IPS-NIHi7 (cell line): ENCODE measurements at regions not wholly inside any gene's neighbourhood (a gene's known extent, or its start where the extent isn't known, plus 50 kb on each side); places are given as distances from the start of the nearest gene placed in this dataset.

Experiments used
- DNase-seq: peaks from one replicate; pipeline ENCODE4 v3.0.0; 2012; ENCODE audit warnings: mixed read lengths; ENCODE audit errors: extremely low spot score

DNA sequence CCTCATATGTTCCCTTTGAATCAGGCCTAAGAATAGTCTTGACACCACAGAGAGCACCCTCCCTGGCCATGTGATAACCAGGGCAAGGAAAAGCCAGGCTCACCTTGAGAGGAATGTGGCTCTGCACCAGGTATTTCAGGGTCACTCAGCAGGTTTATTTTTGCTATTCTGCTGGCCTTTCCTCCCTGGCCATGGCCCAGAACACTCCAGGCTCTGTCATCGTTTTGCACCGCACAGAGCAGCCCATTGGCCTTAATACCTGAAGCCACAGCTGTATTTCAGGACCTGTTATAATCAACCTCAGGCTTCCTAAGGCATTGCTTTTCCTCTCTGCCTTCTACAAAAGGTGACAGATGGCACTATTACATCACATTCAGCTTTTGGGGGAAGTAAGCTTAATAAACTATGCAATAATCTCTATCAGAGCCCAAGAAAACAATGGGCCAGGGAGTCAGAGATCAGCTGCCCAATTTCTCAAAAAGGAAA is 668.3 kb downstream of the IRS1 start:
- DNase-seq = no peak

DNA sequence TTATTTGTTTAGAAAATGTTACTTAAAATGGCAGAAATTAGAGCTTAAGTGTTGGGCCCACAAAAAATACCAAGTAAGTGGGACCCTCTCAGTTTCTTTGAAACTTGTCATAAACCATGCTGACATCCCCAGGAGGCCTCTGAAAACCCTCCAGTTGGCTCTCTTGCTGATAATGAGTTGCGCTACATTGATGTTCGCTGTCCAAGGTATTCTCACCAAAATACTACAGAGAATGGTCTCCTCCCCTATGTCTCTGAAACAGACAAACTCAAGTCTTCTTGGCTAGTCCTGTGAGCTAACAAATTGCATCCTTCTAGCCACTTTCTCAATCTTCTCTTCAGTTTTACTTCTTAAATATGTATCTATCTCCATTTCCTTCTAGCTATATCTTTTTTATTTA is 669.4 kb downstream of the IRS1 start:
- peak; percentile 29 for DNase-seq

DNA sequence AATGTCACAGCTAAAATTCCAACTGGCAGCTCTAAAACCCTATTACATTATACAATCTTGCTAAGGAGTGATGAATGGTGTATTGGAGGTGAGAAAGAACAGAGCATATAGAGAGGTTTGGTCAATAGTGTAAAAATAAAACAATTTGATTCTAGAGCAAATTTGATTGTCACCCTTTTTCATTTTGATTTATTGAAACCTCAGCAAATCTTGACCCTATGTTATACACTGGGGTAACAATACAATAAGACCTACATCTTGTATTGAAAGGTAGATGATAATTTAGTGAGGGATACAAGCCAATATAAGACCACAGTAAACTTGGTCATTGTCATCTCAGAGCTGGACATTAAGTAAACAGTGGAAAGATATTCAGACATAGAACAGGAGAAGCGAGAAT is 671.9 kb downstream of the IRS1 start:
- no peak for DNase-seq

DNA sequence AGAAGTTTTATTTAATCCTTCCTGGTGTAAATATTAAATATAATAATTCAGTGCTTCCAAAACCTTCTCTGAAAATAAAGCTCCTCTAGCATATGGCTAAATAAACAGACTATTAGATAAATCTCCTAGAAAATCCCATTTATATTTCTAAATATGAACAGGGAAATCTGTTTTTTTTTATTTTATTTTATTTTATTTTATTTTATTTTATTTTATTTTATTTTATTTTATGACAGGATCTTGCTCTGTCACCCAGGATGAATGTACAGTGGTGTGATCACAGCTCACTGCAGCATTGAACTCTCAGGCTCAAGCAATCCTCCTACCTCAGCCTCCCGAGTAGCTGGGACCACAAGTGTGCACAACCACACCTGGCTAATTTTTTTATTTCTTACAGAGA is 673.5 kb downstream of the IRS1 start:
- no peak for DNase-seq

DNA sequence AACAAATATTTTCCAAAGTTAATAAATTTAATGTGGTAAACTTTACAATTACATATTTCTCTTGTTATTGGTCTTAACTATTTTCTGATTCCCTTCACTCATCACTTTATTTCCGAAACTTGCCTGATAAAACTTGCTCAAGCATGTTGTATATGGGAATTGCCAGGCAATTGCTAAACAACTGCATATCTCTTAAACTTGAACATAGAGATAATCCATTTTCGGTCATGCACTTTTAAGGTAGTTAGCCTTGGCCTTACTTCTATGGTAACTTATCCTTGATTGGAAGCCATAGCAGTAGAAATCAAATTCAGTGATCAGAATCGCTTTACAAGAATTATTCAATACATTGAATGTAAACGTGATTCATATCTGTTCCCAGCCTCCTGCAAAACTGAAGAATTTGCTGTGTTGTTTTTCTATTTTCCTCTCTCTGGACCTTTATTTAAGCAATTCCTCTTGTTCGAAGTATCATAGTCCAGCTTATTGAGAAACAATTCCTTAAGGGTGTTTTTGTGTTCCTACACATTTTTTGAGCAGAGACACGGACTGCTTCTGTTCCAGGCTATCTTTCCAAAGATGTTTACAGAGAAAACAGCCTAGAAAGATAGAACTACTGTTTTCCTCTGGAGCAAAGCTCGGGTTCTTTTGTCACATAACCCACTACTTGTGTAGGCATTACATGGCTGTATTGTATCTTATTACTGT is 674.3 kb downstream of the IRS1 start:
- DNase-seq = no peak

DNA sequence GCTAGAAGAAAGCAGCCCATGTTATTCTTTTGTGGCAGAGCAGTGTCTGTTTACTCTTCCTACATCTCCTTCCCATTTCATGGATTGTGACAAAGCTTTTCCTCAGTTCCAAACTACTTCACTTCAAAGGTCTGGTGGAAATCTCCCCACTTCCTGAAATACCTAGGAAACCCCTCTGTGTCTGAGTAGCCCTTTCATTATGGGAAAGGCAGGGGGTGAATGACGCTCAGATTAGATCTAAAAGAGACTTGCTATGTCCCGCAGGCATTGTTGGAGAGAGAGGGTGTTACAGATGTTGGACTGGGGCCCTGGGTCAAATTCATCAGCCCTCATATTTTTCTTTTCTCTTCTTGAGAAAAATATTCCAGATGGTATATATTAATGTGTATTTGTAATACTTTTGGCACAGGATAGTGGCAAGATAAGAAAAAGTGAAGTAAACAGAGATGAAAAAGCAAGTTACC is 675.0 kb downstream of the IRS1 start:
- DNase-seq = peak; percentile 32

DNA sequence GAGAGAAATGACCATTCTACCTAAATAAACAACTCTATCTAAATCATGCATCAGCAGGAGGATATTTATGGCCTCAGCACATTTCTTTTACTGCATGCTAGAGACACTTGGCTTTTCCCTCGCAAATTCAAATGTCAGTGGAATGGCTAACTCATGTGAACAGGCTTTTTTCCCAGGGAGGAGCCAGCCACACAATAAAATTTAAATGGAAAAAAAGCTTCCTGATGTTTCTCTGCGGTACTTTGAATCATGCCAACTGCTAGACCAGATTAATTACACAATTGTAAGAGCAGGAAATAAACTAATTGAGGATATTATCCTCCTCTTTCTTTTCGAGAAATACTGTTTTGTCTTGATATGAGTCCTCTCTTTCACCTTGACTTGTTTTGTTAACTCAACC is 676.3 kb downstream of the IRS1 start:
- no peak for DNase-seq

DNA sequence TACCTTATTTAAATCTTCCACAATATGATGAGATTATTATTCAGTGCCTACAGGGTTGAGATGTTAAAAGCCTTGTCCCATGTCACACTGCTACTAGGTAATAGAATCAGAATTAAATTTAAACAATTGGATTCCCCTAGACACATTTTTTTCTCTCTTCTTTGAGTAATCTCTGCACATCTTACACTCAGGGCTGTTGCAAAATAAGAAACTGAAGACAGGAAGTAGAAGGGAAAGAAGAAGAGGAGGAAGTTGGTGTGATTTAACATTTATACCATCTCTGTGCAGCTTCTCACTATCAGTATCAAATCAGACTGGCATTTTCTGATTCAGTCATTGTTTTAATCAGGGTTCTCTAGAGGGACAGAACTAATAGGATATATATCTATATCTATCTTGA is 677.6 kb downstream of the IRS1 start:
- DNase-seq = no peak

DNA sequence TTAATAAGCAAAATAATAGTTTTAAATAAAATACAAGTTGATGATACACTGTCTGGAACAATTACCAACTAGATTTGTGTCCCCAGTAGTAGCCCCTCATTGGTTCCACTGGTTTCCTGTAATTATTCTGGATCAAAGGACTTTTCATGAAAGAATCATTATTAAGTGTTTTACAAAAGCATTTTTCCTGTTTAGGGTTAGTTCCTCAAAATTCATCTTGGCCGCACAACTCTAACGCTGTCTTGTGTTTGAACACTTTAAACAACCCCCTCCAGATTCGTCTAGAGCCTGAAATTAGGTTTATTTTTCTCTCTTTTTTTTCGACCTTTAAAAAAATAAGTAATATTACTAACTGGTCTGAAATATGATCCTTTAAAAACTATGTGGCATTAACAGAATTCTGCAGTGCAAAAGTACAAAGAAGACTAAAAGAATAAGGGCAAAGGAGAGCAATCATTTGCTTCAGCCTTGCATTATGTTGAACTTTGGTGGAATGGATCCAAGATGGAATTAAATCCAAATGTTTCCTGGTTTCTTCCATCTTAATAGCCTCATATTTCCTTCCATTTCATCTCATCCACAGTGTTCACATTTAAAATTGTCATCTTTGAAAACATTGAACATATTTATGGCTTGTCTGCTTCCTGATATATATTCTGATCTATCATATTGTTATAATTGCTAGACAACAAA is 678.4 kb downstream of the IRS1 start:
- DNase-seq = no peak

DNA sequence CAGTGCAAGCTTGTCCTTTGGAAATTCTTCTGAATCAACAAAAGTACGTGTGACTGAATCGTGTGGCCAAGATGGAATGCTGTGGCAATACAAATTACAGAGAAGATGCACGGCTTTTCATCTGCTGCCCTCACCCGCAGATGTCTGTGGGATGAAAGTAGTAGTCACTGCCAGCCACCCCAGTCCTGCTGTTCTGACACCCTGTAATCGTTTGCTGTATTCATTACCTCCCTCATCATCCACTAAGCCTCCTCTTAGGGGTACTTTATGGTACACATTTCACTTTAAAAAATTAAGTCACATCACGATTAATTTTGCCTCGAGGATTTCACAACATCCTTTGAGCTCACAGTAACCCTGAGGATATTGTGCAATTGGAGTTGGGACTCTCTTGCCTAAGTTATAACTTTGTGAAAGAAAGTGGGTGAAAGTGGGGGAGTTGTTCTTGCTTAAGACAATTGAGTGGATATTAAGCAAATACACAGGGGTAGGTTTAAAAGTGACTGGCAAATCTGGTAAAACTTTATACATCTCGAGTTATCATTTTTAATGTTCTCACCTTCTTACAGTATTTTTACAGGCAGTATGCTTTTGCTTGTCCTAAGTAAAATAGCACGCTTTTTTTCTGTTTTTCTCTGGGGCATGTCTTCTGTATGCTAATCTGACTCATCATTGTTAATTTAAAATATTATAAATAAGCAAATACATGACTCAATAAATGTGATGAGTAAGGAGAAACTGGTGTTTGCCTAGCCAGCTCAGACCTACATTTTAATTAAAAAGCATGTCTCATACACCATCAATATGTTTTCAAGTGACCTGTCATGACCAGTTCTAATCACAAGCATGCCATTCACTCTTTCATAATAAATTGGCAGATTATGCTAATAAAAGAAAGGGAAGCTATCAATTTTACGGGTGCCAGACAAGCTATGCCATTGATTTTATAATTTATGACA is 680.9 kb downstream of the IRS1 start:
- no peak for DNase-seq

DNA sequence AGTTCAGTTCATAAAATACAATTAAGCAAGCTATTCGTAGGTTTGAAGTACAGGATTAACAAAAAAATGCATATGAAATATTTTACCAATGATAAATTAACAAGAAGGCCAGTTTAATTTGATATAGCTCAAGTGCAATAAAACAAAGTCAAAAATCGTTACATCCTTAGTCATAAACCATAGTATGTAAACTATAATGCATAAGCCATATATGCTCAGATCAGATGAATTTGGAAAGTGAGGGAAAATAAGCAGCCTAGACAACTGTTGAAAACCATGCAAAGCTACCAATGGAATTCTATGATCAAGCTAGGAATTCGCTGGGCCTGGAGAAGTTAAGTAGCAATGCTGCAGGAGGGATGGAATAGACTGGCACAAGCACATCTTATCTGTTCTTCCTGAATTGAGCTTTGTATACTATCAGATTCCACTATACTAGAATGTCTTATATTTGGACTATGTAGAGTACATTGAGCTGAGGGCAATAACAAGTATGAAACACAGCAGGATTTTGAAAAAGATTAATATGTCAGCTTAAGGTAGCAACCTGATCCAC is 682.0 kb downstream of the IRS1 start:
- no peak for DNase-seq

DNA sequence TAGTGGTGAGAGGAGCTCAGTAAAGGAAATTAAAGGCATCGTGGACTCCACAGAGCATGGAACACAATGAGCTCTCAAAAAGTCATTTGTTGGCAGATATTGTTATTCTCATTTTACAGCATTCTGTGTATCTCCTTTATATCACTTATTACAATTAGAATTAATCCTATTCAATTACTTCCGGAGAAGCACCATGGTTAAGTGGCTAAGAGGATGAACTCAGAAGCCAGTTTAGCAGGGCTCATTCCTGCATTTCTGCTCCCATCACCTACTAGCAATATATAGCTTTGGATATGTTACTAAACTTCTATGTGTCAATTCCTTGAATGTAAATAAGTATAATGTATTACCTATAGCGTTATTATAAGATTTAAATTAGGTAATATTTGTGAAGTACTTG is 683.3 kb downstream of the IRS1 start:
- DNase-seq = no peak

DNA sequence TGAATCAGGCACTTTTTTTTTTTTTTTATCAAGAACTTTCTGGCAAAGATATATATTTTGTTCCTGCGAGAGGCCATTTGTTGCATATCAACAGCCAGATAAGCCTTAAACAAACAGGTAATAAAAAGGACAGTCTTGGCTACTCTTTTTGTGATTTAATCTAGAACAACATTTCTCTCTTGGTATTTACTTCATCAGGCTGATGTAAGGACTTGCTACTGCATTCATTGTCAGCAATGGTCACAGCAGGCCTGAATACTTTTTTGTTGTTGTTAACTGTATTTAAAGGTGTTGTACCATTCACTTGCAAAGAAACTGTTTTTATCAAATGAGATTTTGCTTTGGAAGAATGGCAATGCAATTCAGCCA is 683.8 kb downstream of the IRS1 start:
- no peak for DNase-seq

DNA sequence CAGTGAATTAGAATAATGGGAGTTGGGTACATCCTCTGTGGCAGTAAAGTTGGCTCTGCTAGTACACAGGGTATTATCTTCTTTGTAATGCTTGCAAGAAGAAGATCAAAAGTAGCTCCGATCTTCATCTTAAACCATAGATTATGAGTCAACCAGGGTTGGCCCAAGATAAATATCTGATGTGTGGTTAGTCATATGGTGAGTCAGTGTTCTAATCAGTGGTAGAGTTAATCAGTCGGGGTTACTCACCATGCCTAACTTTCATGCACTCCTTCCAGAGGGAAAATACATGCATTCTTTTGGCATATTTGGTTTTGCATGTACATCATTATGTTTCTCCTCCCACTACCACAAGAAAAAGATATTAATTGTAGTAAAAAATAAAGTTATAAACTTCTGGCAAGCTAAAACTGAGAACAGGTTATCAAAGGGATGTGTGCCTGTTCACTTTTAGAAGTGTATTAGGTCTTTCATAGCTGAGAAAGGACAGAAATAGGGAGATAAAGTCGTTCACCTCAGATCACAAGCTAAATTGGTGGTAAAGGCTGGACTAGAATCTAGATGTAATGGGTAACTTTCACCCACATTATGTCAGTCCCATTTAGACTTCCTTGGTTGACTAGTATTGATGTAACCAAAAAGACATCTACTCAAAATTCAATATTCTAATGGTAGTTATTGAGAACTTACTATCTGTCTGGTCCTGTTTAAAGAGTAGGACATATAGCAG is 684.4 kb downstream of the IRS1 start:
- no peak for DNase-seq

DNA sequence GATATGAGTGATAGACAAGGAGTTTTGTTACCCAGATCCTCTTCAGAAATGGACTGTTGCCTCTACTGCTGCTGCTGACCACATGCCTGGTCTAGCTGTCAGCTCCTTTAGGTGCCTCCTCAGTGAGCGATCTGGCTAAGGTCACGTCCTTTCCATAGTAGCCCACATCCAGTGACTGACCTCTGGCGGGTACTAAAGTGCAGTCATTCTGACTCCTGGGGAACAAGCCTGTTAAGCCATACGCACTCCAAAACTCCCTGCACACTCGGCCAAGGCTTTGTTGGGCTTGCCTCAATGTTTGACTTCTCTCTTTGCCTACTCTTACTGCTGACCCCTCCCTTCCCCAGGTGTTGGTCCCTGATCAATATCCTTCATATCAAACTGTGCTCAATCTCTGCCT is 685.2 kb downstream of the IRS1 start:
- DNase-seq = no peak

DNA sequence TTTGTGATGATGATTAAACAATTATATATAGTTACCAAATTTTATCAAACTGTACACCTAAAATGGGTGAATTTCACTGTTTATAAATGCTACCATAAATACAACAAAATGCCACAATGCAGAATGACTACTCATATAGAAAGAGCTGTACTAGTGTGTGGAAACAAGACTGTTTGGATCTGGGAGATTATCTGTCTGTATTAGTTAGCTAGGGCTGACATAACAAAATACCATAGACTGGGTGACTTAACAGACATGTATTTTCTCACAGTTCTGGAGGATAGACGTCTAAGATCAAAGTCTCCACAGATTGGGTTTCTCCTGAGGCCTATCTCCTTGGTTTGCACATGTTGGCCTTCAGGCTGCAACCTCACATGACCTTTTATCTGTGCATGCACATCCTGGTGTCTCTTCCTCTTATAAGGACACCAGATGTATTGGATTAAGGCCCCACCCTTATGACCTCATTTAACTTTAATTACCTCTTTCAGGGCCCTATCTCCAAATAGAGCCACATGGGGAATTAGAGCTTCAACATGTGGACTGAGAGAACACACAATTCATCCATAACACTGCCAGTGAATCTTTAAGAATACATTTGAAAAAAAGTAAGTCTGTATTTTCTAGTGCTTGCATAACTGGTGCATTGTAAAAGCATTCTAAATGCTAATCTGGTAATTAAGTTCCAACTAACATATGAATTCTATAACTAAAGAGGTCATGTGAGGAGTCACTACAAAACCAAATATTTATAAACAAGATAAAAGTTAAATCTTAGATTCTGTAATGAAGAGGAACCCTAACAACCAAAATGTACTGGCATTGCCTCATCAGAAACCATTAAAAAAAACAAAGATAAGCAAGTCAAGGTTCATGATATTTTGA is 699.6 kb downstream of the NYAP2 start:
- no peak for DNase-seq

DNA sequence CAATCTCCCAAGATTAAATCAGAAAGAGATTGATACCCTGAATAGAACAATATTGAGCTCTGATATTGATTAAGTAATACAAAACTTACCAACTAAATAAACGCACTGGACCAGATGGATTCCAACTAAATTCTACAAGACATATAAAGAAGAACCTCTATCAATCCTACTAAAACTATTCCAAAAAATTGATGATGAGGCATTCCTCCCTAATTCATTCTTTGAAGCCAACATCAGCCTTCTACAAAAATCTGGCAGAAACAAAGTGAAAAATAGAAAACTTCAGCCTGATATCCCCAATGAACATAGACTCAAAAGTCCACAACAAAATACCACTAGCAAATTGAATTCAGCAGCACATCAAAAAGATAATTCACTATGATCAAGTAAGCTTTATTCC is 695.5 kb downstream of the NYAP2 start:
- no peak for DNase-seq

DNA sequence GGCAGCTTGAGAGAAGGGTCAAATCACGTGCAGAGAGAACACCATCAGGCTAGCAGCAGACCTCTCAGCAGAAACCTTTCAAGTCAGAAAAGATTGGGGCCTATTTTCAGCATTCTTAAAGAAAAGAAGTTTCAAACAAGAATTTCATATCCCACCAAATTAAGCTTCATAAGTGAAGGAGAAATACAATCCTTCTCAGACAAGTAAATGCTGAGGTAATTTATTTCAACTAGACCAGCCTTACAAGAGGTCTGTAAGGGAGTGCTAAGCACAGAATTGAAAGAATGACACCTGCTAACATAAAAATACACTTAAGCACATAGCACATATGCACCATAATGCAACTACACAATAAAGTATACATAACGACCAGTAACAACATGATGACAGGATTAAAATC is 693.9 kb downstream of the NYAP2 start:
- DNase-seq = no peak

DNA sequence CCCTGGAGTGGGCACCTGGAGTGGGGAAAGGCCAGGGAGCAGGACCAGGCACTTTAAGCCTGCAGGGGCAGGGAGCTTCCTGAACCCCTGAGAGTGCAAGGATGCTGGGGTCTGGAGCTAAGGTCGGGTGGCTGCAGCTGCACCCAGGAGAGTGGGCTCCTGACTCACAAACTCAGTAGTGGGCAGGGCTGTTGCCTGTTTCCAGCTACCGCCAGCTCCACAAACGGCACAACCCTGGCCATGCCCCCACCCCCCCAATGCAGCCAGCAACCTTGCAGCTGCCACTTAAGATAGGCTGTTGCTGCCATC is 688.8 kb downstream of the NYAP2 start:
- DNase-seq = no peak

DNA sequence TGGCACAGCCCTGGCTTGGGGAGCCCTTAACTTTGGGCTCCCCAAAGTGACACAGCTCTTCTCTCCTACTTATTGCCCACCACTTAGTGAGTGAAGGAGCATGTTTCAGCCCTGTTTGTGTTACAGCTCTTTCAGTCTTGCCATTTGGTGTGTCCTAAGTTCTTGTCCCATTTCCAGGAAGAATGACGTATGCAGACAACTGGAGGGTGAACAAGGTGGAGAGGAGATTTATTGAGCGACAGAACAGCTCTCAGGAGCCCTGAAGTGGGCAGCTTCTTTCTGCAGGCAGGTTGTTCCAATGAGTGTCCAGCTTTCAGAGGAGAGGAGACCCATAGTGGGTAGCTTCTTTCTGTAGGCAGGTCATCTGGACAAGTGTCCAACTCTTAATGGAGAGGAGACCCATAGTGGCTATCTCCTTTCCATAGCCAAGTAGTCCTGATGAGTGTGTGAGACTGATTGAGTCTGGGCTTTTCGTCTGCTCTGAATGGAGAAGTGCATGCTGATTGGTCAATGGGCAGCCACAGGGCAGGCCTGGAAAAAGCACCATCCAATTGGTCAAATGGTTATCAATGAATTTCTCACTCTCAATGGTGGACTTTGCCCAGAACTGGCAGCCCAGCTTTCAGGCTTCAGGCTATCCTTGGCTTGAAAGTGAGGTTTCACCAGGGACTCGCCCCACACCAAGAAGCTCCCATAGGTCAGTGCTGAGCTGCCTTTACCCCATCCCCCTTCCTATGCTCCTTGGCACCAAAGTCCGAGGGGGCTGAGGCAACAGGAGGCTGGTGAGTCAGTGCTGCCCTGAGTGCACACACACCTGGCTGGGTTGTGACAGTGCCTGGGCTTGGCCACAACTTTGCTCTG is 688.2 kb downstream of the NYAP2 start:
- no peak for DNase-seq
